CD4-positive, alpha-beta T cell (primary cell): ENCODE measurements at regions not wholly inside any gene's neighbourhood (a gene's known extent, or its start where the extent isn't known, plus 50 kb on each side); places are given as distances from the start of the nearest gene placed in this dataset.

Source experiments
- ATAC-seq: fragments of 200-7000 bp; cut with Tn5 transposase; one replicate; pipeline ENCODE4 v1.10.0; 2022; ENCODE audit warnings: mild to moderate bottlenecking; ENCODE audit not compliant: poor library complexity
- CTCF ChIA-PET: fragments of 350-600 bp; sonication (Branson Sonifier 250); formaldehyde crosslinking; loops from one replicate; lab custom pipeline; 2021; ENCODE audit warnings: antibody characterized with exemption, inconsistent platforms; lab: Charles Lee
- POLR2A ChIA-PET: fragments of 350-600 bp; sonication (Branson Sonifier 250); formaldehyde crosslinking; loops from one replicate; lab custom pipeline; 2021; ENCODE audit warnings: antibody characterized with exemption, inconsistent platforms; lab: Charles Lee
- DNase-seq, 14 experiments: peaks; one replicate each; pipeline ENCODE4 v3.0.0-alpha.2; 2013 to 2020; ENCODE audit warnings: mixed read lengths in 2 of 14
- H3K27ac ChIP-seq, 2 donors: one replicate each; pipeline versions ENCODE4 v1.5.1 to v1.7.0; 2013; ENCODE audit warnings: low read length in 2 of 2, low read depth in 1 of 2, mild to moderate bottlenecking in 1 of 2
- H3K27me3 ChIP-seq, 2 experiments: 1 replicate in 1 of 2; 2 replicates in 1 of 2; pipeline versions ENCODE4 v1.6.1 to v1.7.0; 2013; ENCODE audit warnings: low read length in 2 of 2, control low read depth in 1 of 2, mild to moderate bottlenecking in 1 of 2, moderate library complexity in 1 of 2; ENCODE audit not compliant: insufficient read depth in 2 of 2, control insufficient read depth in 1 of 2
- H3K36me3 ChIP-seq: one replicate; pipeline ENCODE4 v1.6.1; 2013; ENCODE audit warnings: low read length, control low read depth; ENCODE audit not compliant: insufficient read depth
- H3K4me1 ChIP-seq: one replicate; pipeline ENCODE4 v1.6.1; 2013; ENCODE audit warnings: low read length, control low read depth; ENCODE audit not compliant: insufficient read depth
- H3K4me3 ChIP-seq: one replicate; pipeline ENCODE4 v1.5.1; 2013; ENCODE audit warnings: mild to moderate bottlenecking, low read length, moderate library complexity
- H3K9me3 ChIP-seq, 2 experiments: 1 replicate in 1 of 2; 2 replicates in 1 of 2; pipeline versions ENCODE4 v1.6.1 to v1.7.0; 2013; ENCODE audit warnings: low read length in 2 of 2, mild to moderate bottlenecking in 2 of 2, control low read depth in 1 of 2, moderate library complexity in 1 of 2; ENCODE audit not compliant: control insufficient read depth in 1 of 2, insufficient read depth in 1 of 2
- H3K27ac Mint-ChIP-seq: one replicate; pipeline ENCODE4 v1.8.0; 2020; ENCODE audit warnings: mixed read lengths
- H3K27me3 Mint-ChIP-seq: one replicate; pipeline ENCODE4 v1.8.0; 2021; ENCODE audit warnings: mixed read lengths
- H3K36me3 Mint-ChIP-seq: one replicate; pipeline ENCODE4 v1.8.0; 2021; ENCODE audit warnings: low read depth, mixed read lengths
- H3K4me1 Mint-ChIP-seq: one replicate; pipeline ENCODE4 v1.8.0; 2021; ENCODE audit warnings: low read depth, mixed read lengths
- H3K4me3 Mint-ChIP-seq: one replicate; pipeline ENCODE4 v1.8.0; 2020; ENCODE audit warnings: mild to moderate bottlenecking, mixed read lengths
- H3K9me3 Mint-ChIP-seq: one replicate; pipeline ENCODE4 v1.8.0; 2020; ENCODE audit warnings: mixed read lengths
- CTCF ChIP-seq: fragments of 200-600 bp; IDR thresholded peaks from one replicate; pipeline ENCODE4 v1.8.0; 2022; ENCODE audit warnings: antibody characterized with exemption, mild to moderate bottlenecking
- intact Hi-C, 2 experiments: fragments of 100-400 bp; cut with DNase I in 1 of 2; cut with micrococcal nuclease in 1 of 2; formaldehyde crosslinking; loops; one replicate each; pipeline versions ENCODE4 v1.15.1 to v1.9.0; 2023 to 2025; cut with DNase I, micrococcal nuclease

- no peak overlapping the region for H3K27ac Mint-ChIP-seq
- ATAC-seq, result no peak
- H3K27me3 Mint-ChIP-seq, result no peaks in the 10 kb centered on the region
- no peaks in the 10 kb centered on the region for H3K9me3 ChIP-seq
- H3K4me3 ChIP-seq, result no peak overlapping the region
- H3K4me3 Mint-ChIP-seq, result no peak overlapping the region
- H3K27ac ChIP-seq, result no peak overlapping the region
- POLR2A ChIA-PET, result no interaction called here
- H3K4me1 ChIP-seq, result no peaks in the 10 kb centered on the region
- H3K4me1 Mint-ChIP-seq, result peaks cover 14% of the 10 kb centered on the region
- H3K36me3 ChIP-seq, result no peaks in the 10 kb centered on the region
- TF ChIP-seq CTCF, result no peak
- no peaks in the 10 kb centered on the region for H3K27me3 ChIP-seq
- CTCF ChIA-PET, result no interaction called here
- H3K9me3 Mint-ChIP-seq, result no peaks in the 10 kb centered on the region
- H3K36me3 Mint-ChIP-seq, result no peaks in the 10 kb centered on the region
- intact Hi-C loops, result no loop called here
- no peak for DNase-seq
Observed at GRCh38 chr12:89923091-89923490, 214.5 kb upstream of the ATP2B1 start.

- intact Hi-C loops, result no loop called here
- H3K4me3 ChIP-seq, result no peak overlapping the region
Observed at GRCh38 chr12:89920866-89921265, 212.2 kb upstream of the ATP2B1 start.

GRCh38 chr12:89919241-89919906, 210.7 kb upstream of the ATP2B1 start:
- no peaks in the 10 kb centered on the region for H3K27me3 Mint-ChIP-seq
- intact Hi-C loops, result no loop called here

More at GRCh38 chr12:89920866-89921265, 212.2 kb upstream of the ATP2B1 start:
- TF ChIP-seq CTCF, result no peak
- H3K9me3 Mint-ChIP-seq, result no peaks in the 10 kb centered on the region
- H3K9me3 ChIP-seq, result no peaks in the 10 kb centered on the region
- H3K36me3 ChIP-seq, result no peaks in the 10 kb centered on the region
- no peaks in the 10 kb centered on the region for H3K27me3 ChIP-seq
- POLR2A ChIA-PET, result no interaction called here
- DNase-seq (no peak), ATAC-seq (no peak)
- no peak overlapping the region for H3K27ac ChIP-seq
- H3K4me1 Mint-ChIP-seq, result peaks cover 9% of the 10 kb centered on the region
- H3K36me3 Mint-ChIP-seq, result no peaks in the 10 kb centered on the region
- CTCF ChIA-PET, result no interaction called here
- no peak overlapping the region for H3K27ac Mint-ChIP-seq
- no peak overlapping the region for H3K4me3 Mint-ChIP-seq
- H3K27me3 Mint-ChIP-seq, result no peaks in the 10 kb centered on the region
- H3K4me1 ChIP-seq, result no peaks in the 10 kb centered on the region

More at GRCh38 chr12:89919241-89919906, 210.7 kb upstream of the ATP2B1 start:
- Histone ChIP-seq H3K9me3 (no peaks in the 10 kb centered on the region), H3K4me3 (no peak overlapping the region), H3K27me3 (no peaks in the 10 kb centered on the region), H3K27ac (no peak overlapping the region), H3K36me3 (no peaks in the 10 kb centered on the region), H3K4me1 (no peaks in the 10 kb centered on the region)
- H3K4me3 Mint-ChIP-seq, result no peak overlapping the region
- no peaks in the 10 kb centered on the region for H3K36me3 Mint-ChIP-seq
- ATAC-seq (no peak), DNase-seq (no peak)
- POLR2A ChIA-PET, result interaction anchor here (1.9 kb wide), 1 partner anchor 55 kb away, joined by 5 read pairs; no protein-coding TSS in a partner anchor
- no peak for TF ChIP-seq CTCF
- no peak overlapping the region for H3K27ac Mint-ChIP-seq
- no peaks in the 10 kb centered on the region for H3K9me3 Mint-ChIP-seq
- CTCF ChIA-PET, result interaction anchor here (1.0 to 1.5 kb wide), 4 partner anchors 14 to 60 kb away, joined by 3 to 4 read pairs (median 3); no protein-coding TSS in a partner anchor
- peaks cover 9% of the 10 kb centered on the region for H3K4me1 Mint-ChIP-seq
